ENCODE measurements at regions not wholly inside any gene's neighbourhood (a gene's known extent, or its start where the extent isn't known, plus 50 kb on each side); places are given as distances from the start of the nearest gene placed in this dataset.
"Not testable (repeated sequence)": the region's sequence is repeated elsewhere in the genome, so short reads cannot be mapped to it uniquely, and the experiment has no call there.

DNA sequence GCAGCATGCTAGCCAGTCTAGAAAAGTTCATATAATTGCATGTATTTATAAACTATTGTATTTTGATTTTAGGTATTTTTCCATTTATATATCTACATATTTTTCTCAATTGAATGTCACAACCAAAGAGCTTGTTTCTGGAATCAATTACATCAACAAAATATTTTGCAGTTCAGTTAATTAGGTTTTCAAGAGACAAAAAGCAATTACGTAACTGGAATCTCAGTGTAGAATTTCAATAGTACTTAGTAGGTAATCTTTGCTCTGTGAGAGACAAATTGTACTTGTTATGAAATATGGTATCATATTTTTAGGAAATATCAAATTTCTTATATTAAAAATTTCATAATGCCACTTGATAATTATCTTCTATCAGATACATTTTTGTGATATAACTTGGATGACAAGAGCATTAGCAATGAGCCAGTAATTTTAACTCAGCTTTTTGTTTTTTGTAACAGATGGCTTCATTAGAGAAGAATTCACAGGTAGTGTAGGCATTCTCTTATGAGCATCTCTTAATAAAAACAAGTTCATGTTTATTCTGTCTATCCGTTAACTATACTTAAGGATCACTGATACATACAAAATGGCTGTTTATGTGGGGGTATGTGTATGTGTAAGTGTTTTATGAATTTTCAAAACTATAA, 774.7 kb downstream of the C12orf50 start:
- DNase-seq = no peak
- Histone ChIP-seq H3K36me3 (no peaks in the 10 kb centered on the region), H3K27me3 (no peaks in the 10 kb centered on the region), H3K4me3 (no peak overlapping the region), H3K9me3 (peaks cover 1% of the 10 kb centered on the region; the same call in 1 of the 2 replicates)

DNA sequence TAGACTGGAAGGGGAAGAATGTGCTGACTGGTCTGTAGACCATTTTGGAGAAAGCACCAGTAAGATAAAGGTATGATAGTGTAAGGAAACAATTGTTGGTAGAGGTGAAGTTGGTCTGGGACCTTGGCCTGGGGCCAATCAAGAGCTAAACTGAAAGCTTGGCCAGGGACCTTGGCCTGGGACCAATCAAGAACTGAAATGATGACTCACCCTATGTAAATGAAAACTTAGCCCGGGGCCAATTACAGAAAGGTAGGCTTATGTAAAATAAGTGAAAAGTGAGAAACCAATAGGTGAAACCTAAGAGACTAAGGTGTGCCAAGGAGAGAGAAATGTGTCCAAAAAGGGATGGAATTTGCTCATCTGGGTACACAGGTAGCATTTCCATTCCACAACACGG, 776.0 kb downstream of the C12orf50 start:
- DNase-seq = no peak
- no peaks in the 10 kb centered on the region for H3K36me3 ChIP-seq

DNA sequence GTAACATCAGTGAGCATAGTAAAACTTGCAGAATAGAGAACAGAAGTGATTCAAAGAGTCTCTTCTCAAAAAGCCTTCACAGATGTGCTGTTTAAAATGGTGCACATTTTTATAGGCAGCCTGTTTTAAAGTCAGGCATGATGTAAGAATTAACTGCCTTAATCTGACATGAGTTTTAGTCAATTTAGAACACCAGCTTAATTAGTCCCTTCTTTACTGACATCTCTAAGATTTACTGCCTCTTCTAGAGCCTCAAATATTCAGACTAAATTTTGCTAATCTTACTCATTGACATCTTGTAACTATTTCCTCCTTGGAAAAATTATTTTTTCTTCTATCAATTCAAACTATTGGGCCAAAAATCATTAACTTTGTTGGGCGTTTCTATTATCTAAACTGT, 782.5 kb downstream of the C12orf50 start:
- Histone ChIP-seq H3K4me3 (no peak overlapping the region), H3K36me3 (no peaks in the 10 kb centered on the region), H3K9me3 (no peaks in the 10 kb centered on the region), H3K27me3 (no peaks in the 10 kb centered on the region)
- DNase-seq = no peak

More for the DNA sequence above, 776.0 kb downstream of the C12orf50 start:
- Histone ChIP-seq H3K4me3 (no peak overlapping the region), H3K9me3 (peaks cover 1% of the 10 kb centered on the region; the same call in 1 of the 2 replicates), H3K27me3 (no peaks in the 10 kb centered on the region)

DNA sequence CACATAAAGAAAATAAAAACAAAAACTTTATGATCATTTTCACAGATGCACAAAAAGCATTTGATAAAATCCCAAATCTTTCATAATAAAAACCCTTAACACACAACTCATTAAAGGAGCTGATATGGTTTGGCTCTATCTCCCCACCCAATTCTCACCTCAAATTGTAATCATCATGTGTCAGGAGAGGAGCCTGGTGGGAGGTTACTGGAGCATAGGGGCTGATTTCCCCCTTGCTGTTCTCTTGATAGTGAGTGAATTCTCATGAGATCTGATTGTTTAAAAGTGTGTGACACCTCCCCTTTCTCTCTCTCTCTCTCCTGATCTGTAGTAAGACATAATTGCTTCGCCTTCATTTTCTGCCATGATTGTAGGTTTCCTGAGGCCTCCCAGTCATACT, 790.7 kb downstream of the C12orf50 start:
- Histone ChIP-seq H3K36me3 (no peaks in the 10 kb centered on the region), H3K27me3 (no peaks in the 10 kb centered on the region), H3K9me3 (no peaks in the 10 kb centered on the region), H3K4me3 (no peak overlapping the region)
- DNase-seq = no peak

DNA sequence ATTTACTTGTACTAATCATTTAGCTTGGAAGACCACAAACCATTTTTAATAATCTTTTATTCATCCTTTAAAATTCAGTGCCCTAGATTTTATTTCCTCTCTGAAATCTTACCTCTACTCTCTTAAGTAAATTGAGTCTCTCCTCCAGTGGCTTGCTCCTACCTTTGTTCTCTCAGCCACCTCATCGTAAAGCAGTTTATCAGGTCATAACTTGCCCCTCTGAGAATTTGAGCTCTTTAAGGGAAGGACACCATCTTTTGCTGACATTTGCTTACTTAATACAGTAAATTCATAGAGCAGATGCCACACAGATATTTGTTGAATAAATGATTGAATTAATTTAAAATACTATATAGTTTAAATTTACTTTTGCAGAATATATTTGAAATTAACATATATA, 794.3 kb downstream of the C12orf50 start:
- no peak for DNase-seq
- Histone ChIP-seq H3K9me3 (no peaks in the 10 kb centered on the region; the same call in 1 of the 2 replicates), H3K4me3 (no peak overlapping the region), H3K36me3 (no peaks in the 10 kb centered on the region), H3K27me3 (no peaks in the 10 kb centered on the region)

DNA sequence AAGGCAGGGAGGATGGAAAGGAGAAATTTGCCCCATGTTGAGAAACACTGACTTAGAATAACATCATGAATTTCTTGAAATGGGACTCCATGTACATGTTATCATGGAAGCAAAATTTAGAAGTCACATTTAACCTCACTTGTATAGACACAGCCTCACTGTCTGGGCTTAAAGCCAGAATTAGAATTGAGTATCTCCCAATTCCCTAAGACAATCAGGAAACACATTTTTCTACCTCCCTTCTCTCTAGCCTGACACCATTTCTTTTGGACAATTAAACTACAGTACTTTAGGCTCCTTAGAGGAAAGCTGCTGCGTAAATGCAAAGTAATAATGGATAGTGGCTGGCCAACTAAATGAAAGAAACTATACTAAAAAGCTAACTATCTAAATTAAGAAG, 795.5 kb downstream of the C12orf50 start:
- Histone ChIP-seq H3K27me3 (no peaks in the 10 kb centered on the region), H3K36me3 (no peaks in the 10 kb centered on the region), H3K4me3 (no peak overlapping the region), H3K9me3 (no peaks in the 10 kb centered on the region; the same call in 1 of the 2 replicates)
- no peak for DNase-seq

DNA sequence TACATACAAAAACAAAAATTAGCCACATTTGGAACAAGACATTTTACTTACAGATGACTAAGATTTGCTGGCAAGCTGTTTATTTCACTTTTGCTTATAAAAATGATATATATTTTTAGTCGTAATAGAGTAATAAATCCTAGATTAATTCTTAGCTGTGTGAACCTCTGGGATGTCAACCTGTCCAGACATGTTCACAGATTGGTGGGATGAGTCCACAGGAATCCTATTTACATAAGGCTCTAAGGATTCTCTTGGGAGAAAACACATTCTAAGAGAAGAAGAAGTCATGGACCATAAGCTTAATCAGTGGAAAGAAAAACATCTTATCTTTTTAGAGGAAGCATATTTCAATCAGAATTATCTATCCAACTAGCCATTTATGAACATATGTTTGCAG, 797.4 kb downstream of the C12orf50 start:
- Histone ChIP-seq H3K9me3 (no peaks in the 10 kb centered on the region; the same call in 1 of the 2 replicates), H3K4me3 (no peak overlapping the region), H3K27me3 (no peaks in the 10 kb centered on the region), H3K36me3 (no peaks in the 10 kb centered on the region)
- DNase-seq = no peak

DNA sequence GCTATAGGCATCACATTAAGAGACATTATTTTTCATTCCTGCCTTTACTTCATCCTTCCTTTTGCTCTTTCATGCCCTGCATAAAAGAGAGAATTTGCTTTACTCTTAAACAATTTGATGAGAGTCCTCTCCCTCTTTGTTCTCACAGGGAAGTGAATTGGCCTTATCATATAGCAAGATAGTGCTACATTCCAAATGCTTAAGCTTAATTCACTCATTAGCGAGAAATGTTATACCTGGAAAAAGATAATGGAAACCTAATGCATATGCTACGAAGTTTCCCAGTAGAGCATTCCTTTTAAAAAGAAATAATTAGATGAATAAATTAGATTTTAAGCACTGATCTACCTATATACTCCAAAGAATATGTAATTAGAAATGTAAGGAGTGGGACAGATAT, 798.8 kb downstream of the C12orf50 start:
- no peaks in the 10 kb centered on the region for H3K27me3 ChIP-seq
- no peak for DNase-seq
- no peak overlapping the region for H3K4me3 ChIP-seq

DNA sequence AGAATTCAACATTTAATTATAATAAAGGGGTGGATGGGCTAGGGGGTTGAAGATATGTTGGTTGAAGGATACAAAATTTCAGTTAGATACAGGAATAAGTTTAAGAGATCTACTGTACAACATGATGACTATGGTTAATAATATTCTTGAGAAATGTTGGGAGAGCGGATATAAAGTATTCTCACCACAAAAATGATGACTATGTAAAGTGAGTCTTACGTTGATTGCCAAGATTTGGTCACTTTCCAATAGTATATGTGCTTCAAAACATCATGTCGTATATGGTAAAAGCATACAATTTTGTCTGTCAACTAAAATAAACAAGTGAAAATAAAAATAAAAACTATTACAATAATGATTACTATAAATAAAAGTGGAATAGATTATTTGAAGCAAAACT, 802.0 kb downstream of the C12orf50 start:
- DNase-seq = no peak
- H3K9me3 ChIP-seq = no peaks in the 10 kb centered on the region; the same call in 1 of the 2 replicates
- H3K27me3 ChIP-seq = no peaks in the 10 kb centered on the region
- H3K36me3 ChIP-seq = no peaks in the 10 kb centered on the region
- H3K4me3 ChIP-seq = no peak overlapping the region

More for the DNA sequence above, 798.8 kb downstream of the C12orf50 start:
- Histone ChIP-seq H3K36me3 (no peaks in the 10 kb centered on the region), H3K9me3 (no peaks in the 10 kb centered on the region; the same call in 1 of the 2 replicates)

DNA sequence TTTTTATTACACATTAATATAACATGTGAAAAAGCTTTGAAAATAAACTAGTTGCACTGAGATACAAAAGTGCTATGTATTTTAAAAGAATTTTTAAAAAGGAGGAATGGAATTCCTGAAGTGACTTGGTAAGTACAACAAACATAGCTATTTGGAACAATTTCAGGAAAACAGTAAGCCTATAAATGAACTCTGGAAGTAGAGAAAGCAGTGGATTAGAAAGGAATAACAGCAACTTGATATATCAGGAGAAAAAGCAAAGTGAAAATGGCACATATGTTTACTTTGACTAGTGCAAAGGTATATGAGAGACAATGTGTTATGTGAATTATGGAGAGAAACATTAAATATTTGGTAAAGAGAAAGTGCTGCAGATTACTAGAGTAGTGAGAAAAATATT, 811.7 kb downstream of the C12orf50 start:
- Histone ChIP-seq H3K4me3 (no peak overlapping the region), H3K9me3 (no peaks in the 10 kb centered on the region), H3K36me3 (no peaks in the 10 kb centered on the region), H3K27me3 (no peaks in the 10 kb centered on the region)
- no peak for DNase-seq

DNA sequence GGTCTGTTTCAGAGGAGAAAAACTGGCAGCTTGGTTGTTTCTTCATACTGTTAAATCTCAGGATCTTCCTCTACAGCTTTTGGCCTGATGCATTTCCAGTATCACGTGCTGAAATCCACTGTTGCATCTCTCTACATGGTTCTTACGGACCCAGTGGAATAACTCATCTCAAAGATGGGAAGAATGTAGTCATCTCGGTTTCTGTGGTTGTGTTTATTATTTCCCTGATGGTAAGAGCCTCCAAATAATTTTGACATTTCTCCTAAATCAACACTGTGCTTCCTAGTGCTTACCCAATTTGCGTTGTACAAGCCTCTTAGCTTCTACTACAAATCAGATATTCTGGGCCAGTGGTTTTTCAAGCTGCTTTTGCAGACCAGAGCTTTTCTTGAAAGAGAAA, 812.8 kb downstream of the C12orf50 start:
- Histone ChIP-seq H3K4me3 (no peak overlapping the region), H3K27me3 (no peaks in the 10 kb centered on the region), H3K9me3 (no peaks in the 10 kb centered on the region), H3K36me3 (no peaks in the 10 kb centered on the region)
- DNase-seq = no peak

DNA sequence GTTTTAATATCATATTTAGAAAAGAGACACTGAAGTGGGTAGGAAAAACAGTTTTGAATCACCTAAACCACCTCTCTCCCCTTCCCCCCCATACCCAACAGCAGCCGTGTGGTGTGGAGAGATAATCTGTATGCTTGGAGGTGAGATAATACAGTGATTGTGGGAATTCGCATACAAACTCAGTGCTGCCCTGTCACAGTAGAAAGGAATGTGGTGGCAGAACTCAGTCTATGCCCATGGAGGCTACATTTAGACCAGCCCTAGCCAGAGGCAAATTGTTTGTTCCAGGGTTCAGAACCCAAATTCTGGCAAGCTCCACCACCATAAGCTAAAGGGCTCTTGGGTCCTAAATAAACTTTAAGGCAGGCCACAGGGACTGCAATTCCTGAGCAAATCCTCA, 827.0 kb downstream of the C12orf50 start:
- no peak for DNase-seq
- Histone ChIP-seq H3K27me3 (no peaks in the 10 kb centered on the region), H3K4me3 (no peak overlapping the region), H3K36me3 (no peaks in the 10 kb centered on the region), H3K9me3 (peaks cover 4% of the 10 kb centered on the region; the same call in 1 of the 2 replicates)

DNA sequence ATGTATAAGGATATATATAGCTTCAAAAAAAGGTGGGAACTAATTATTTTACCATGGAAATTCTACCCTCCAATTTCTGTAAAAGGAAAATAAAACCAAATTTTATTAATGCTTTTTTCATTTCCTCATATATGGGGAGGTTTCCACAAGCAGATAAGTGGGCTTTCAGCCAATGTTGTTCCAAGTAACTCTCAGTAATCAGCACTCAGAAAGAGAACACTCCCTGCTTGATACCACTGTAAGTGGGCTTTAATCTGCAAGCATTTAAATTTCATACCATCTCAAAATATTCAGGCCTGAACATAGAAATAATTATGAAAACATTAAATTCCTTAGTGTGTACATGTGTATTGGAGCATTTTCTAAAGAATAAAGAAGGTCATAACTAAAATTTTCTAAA, 827.6 kb downstream of the C12orf50 start:
- Histone ChIP-seq H3K4me3 (no peak overlapping the region), H3K36me3 (no peaks in the 10 kb centered on the region), H3K9me3 (peaks cover 4% of the 10 kb centered on the region; the same call in 1 of the 2 replicates), H3K27me3 (no peaks in the 10 kb centered on the region)
- no peak for DNase-seq

DNA sequence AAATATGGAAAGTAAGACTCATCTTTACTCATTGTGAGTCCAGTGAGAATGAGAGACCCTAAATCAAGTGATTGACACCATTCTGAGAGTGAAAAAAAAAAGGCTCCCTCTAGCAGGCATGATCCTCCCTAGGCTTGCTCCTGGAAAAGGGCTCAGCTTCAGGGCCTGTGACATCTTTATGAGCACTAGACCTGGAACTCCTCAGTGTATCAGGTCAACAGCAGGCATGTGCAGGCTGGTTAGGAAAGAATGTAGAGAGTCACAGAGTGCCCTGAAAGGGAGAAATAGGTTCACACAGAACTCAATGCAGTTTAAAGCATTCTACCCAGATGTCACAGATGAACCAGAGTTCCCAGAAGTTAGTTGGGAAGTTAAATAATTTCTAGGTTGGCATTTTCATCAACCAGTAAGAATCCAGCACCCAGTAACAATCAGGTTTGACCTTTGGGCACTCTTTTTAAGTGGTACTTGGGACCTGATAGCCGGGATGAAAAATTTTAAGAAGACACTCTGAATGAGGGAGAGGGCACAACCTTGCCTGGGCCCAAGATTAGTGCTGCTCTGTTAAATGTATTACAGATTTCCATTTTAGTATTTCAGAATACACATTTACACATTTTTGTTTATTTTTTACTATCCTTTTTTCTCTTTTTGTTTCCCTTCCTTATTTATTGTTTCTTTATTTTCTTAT, 828.8 kb downstream of the C12orf50 start:
- Histone ChIP-seq H3K4me3 (no peak overlapping the region), H3K9me3 (peaks cover 4% of the 10 kb centered on the region; the same call in 1 of the 2 replicates), H3K27me3 (no peaks in the 10 kb centered on the region), H3K36me3 (no peaks in the 10 kb centered on the region)
- DNase-seq = no peak

DNA sequence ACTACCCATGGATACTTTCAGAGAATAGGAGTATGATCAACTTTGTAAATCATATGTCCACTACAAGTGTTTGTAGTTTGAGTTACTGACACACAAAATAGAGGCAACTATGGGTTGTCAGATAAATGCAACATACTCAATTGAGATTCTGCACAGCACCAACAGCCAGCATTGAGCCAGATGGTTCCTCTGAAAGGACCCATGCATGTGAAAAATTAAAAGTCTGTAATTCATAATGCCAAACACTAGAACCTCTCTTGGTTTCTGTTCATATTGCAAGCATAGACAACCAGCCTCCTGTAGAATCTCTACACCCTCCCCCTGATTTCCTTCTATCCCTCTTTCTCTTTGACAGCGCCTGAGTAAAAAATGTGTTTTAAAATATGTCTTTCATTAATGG, 831.0 kb downstream of the C12orf50 start:
- Histone ChIP-seq H3K27me3 (no peaks in the 10 kb centered on the region), H3K36me3 (no peaks in the 10 kb centered on the region), H3K4me3 (no peak overlapping the region), H3K9me3 (no peaks in the 10 kb centered on the region)
- no peak for DNase-seq

DNA sequence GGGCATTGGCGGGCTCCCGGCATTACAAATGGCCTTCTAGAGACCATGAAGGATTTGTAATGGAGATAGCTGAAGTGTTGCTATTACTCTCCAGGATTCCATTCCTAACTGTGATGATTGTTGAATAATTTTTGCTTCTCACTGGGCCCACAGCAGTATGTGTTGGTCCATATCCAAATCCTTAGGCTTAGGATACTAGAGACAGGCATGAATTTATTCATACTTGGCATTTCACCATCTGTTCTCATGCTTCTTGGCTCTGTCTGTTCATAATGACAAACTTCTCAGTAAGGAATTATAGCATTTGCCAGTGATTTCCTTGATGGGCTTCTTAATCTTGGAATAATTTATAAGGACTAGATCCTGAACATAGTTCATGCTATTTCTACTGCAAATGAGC, 832.9 kb downstream of the C12orf50 start:
- peak; percentile 19 for DNase-seq
- H3K27me3 ChIP-seq = no peaks in the 10 kb centered on the region
- no peaks in the 10 kb centered on the region for H3K9me3 ChIP-seq

DNA sequence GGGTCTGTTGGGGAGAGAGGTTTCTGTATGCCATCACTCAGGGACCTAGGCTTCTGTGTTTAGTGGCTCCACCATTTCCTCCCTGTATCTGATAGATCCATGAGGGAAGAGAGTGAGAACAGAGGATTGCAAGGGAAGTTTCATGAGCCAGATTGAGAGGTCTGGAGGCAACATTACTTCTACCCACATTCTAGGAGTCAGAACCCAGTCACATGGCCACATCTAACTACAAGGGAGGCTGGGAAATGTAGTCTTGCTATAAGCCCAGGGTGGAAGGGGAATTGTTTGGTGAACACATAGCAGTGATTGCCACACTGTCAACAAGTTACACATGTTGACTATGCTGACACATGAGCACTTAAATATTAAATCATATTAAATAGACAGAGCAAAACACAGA, 834.8 kb downstream of the C12orf50 start:
- not testable (repeated sequence) for H3K4me3 ChIP-seq, DNase-seq, H3K9me3 ChIP-seq, H3K36me3 ChIP-seq, H3K27me3 ChIP-seq

More for the DNA sequence above, 832.9 kb downstream of the C12orf50 start:
- Histone ChIP-seq H3K36me3 (no peaks in the 10 kb centered on the region), H3K4me3 (no peak overlapping the region)

DNA sequence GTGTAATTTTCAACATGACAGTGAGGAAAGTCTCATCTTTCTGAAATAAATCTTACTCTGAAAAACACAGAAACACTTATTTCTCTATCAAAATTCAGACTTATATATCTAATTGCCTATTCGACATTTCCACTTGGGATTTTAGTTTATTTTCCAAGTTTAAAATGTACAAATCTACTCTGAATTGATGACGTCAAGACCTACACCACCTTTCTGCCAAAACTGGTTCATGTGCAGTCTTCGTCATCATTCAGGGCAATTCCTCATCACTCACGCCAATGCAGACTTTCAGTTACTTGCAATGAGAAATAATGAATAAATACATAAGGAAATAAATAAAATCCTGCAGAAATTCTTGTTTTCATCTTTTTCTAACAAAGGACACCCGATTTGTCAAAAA, 843.8 kb downstream of the C12orf50 start:
- Histone ChIP-seq H3K4me3 (no peak overlapping the region), H3K27me3 (no peaks in the 10 kb centered on the region), H3K36me3 (no peaks in the 10 kb centered on the region), H3K9me3 (no peaks in the 10 kb centered on the region)
- DNase-seq = no peak

Measured in MG63 (cell line).